A549 (cell line): ENCODE measurements at regions not wholly inside any gene's neighbourhood (a gene's known extent, or its start where the extent isn't known, plus 50 kb on each side); places are given as distances from the start of the nearest gene placed in this dataset.

ENCODE experiments used
- ELK1 ChIP-seq: fragments of 150-350 bp; IDR thresholded peaks from 2 replicates; pipeline ENCODE4 v1.6.1; 2014; ENCODE audit warnings: low read depth, mild to moderate bottlenecking, low read length
- HOXA7 ChIP-seq: fragments of 250-450 bp; sonication (Bioruptor Pico); IDR thresholded peaks from 2 replicates; pipeline ENCODE4 v1.5.0; 2020; ENCODE audit warnings: mild to moderate bottlenecking, moderate library complexity
- TF ChIP-seq, protein P1 (sequence below): fragments of >200 bp; sonication (Bioruptor Twin); formaldehyde crosslinking; IDR thresholded peaks from 3 replicates; pipeline ENCODE4 v1.5.1; 2016

DNA sequence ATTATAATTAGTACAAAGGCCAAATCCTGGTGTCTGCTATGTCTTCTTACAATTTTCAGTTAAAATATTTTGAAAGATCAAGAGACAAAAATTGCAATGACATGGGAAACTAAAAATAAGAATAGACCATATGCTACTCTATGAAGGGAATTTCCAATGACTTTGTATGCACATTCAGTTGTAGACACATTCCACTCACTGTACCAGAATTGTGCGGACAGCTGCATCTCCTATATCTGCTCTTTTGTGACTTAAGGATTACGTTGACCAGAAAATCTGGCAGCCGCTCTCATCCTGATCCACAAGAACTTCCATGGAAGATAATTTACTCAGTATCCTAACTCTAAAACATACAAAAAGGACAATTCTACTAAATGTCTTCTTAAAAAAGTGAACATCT is 493.9 kb upstream of the KCNMB2 start:
- TF ChIP-seq, protein P1, sequence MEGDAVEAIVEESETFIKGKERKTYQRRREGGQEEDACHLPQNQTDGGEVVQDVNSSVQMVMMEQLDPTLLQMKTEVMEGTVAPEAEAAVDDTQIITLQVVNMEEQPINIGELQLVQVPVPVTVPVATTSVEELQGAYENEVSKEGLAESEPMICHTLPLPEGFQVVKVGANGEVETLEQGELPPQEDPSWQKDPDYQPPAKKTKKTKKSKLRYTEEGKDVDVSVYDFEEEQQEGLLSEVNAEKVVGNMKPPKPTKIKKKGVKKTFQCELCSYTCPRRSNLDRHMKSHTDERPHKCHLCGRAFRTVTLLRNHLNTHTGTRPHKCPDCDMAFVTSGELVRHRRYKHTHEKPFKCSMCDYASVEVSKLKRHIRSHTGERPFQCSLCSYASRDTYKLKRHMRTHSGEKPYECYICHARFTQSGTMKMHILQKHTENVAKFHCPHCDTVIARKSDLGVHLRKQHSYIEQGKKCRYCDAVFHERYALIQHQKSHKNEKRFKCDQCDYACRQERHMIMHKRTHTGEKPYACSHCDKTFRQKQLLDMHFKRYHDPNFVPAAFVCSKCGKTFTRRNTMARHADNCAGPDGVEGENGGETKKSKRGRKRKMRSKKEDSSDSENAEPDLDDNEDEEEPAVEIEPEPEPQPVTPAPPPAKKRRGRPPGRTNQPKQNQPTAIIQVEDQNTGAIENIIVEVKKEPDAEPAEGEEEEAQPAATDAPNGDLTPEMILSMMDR = no peak
- TF ChIP-seq HOXA7 (CRISPR knock-in tag) = no peak
- TF ChIP-seq ELK1 = no peak
